ENCODE measurements at regions not wholly inside any gene's neighbourhood (a gene's known extent, or its start where the extent isn't known, plus 50 kb on each side); places are given as distances from the start of the nearest gene placed in this dataset.

DNA sequence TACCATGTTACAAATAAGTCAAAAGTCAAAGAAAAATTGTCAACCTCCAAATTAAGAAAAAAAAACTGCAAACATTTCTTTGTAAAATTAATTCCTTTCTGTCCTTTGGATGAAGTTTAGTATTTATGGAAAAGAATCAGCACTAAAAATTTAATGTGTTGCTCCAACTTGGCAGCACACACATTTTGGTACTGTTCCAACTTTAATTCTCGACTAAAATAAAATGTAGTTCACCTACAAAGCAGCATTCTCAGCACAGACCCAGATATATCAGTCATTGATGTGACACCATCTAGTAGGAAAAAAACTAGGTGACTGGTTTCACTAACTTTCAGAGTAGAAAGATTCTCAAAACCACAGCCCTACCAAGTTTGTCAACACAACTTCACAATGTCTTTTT, 131.7 kb upstream of the ROBO2 start:
- peaks cover 8% of the 10 kb centered on the region for H3K9me3 Mint-ChIP-seq (ENCODE audit: unreplicated experiment)
- no peaks in the 10 kb centered on the region for H3K36me3 Mint-ChIP-seq (ENCODE audit: unreplicated experiment)
- TF ChIP-seq, protein P1, sequence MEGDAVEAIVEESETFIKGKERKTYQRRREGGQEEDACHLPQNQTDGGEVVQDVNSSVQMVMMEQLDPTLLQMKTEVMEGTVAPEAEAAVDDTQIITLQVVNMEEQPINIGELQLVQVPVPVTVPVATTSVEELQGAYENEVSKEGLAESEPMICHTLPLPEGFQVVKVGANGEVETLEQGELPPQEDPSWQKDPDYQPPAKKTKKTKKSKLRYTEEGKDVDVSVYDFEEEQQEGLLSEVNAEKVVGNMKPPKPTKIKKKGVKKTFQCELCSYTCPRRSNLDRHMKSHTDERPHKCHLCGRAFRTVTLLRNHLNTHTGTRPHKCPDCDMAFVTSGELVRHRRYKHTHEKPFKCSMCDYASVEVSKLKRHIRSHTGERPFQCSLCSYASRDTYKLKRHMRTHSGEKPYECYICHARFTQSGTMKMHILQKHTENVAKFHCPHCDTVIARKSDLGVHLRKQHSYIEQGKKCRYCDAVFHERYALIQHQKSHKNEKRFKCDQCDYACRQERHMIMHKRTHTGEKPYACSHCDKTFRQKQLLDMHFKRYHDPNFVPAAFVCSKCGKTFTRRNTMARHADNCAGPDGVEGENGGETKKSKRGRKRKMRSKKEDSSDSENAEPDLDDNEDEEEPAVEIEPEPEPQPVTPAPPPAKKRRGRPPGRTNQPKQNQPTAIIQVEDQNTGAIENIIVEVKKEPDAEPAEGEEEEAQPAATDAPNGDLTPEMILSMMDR (IDR thresholded peaks at IDR 0.05): no peak
- H3K27me3 Mint-ChIP-seq (ENCODE audit: unreplicated experiment): peaks cover 2% of the 10 kb centered on the region
- H3K4me1 Mint-ChIP-seq (ENCODE audit: unreplicated experiment): no peaks in the 10 kb centered on the region
- H3K4me3 Mint-ChIP-seq (ENCODE audit: unreplicated experiment): no peak overlapping the region
- no peak for DNase-seq (ENCODE audit: extremely low spot score, unreplicated experiment)
- H3K27ac Mint-ChIP-seq (ENCODE audit: unreplicated experiment): no peak overlapping the region

DNA sequence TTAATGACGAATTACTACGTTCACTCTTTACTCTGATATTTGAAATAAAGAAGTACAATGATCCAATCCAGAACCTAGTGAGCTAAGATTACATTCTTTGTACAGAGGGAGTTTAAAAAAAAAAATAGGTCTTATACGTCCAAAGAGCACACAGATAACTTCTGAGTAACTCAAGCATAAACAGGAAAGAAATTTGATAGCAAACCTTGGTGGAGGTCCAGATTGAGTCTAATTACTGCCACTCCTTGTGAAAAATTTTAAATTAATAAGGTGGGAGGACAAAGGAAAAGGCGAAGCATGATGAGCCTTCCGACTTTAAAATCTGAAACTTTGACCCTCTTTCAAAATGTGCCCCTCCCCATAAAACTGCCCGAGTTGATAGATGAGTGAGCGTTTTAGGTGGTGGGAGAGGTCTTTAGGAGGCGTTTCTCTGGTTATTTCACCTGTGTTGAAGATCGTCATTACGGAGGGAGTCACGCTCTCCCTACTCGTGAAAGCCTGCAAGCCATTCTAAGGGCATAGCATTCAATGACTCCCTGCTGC, 127.0 kb upstream of the ROBO2 start:
- no peak for DNase-seq (ENCODE audit: extremely low spot score, unreplicated experiment)
- Mint-ChIP-seq H3K9me3 (ENCODE audit: unreplicated experiment) (no peaks in the 10 kb centered on the region), H3K27me3 (ENCODE audit: unreplicated experiment) (no peaks in the 10 kb centered on the region), H3K27ac (ENCODE audit: unreplicated experiment) (no peak overlapping the region), H3K36me3 (ENCODE audit: unreplicated experiment) (no peaks in the 10 kb centered on the region), H3K4me1 (ENCODE audit: unreplicated experiment) (peaks cover 6% of the 10 kb centered on the region), H3K4me3 (ENCODE audit: unreplicated experiment) (no peak overlapping the region)
- TF ChIP-seq, protein P1 (IDR thresholded peaks at IDR 0.05): no peak

DNA sequence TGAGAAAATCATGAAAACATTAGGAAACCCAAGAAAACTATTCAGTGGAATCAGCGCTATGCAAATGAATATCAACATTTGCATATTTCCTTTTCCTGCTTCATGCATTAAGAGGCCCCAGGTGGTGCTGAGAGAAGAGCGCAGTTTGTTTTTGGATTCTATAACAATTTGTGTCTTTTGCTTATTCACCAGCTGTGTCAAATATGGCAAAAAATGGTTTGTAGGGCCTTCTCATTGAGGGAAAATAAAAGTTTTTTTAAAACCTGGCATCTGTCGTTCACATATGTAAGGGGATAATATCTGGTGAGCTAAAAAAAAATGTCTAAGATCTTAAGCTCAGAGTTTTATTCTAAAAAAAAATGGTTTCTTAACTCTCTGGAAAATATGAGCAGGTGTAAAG, 122.5 kb upstream of the ROBO2 start:
- Mint-ChIP-seq H3K27ac (ENCODE audit: unreplicated experiment) (no peak overlapping the region), H3K9me3 (ENCODE audit: unreplicated experiment) (no peaks in the 10 kb centered on the region), H3K27me3 (ENCODE audit: unreplicated experiment) (no peaks in the 10 kb centered on the region), H3K36me3 (ENCODE audit: unreplicated experiment) (no peaks in the 10 kb centered on the region), H3K4me1 (ENCODE audit: unreplicated experiment) (peaks cover 6% of the 10 kb centered on the region), H3K4me3 (ENCODE audit: unreplicated experiment) (no peak overlapping the region)
- no peak for DNase-seq (ENCODE audit: extremely low spot score, unreplicated experiment)
- TF ChIP-seq, protein P1 (IDR thresholded peaks at IDR 0.05): no peak

DNA sequence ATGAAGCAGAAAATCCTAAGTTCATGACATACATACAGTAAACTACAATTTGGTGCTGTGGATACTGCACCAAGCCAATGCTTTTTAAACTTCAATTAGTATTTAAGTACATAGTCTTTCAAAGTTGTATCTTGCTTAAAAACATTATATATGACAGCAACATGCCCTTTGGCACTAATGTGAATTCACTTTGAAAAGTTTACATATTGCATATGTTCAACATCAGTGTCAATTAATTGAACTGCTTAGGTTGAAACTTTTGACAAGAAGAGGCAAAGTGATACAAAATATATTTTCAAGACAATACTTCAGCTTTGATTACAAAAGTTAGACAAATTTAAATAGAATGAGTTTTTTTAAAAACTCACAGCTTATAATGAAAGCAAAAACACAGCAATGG, 119.4 kb upstream of the ROBO2 start:
- TF ChIP-seq, protein P1 (IDR thresholded peaks at IDR 0.05): no peak

DNA sequence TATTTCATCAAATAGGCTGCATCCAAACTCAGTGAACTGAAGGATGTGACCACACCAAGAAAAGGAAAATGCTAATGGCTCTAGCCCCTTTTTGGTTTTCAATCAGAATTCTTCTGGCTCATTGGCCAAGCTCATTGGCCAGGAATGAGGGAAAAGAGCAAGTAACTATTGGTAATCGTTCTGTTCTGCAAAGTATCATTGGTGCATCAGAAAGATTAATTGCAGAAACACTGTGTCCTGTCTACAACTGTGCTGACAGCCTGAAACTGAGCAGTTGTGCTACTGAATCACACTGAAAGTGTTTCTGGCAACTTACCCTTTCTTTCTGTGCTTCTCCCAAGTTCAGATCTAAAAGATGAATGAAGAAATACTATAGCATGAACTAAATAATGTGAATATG, 116.4 kb upstream of the ROBO2 start:
- no peaks in the 10 kb centered on the region for H3K36me3 Mint-ChIP-seq (ENCODE audit: unreplicated experiment)
- H3K4me3 Mint-ChIP-seq (ENCODE audit: unreplicated experiment): no peak overlapping the region
- no peaks in the 10 kb centered on the region for H3K9me3 Mint-ChIP-seq (ENCODE audit: unreplicated experiment)
- TF ChIP-seq, protein P1 (IDR thresholded peaks at IDR 0.05): no peak
- H3K4me1 Mint-ChIP-seq (ENCODE audit: unreplicated experiment): no peaks in the 10 kb centered on the region
- no peaks in the 10 kb centered on the region for H3K27me3 Mint-ChIP-seq (ENCODE audit: unreplicated experiment)
- DNase-seq (ENCODE audit: extremely low spot score, unreplicated experiment): no peak
- no peak overlapping the region for H3K27ac Mint-ChIP-seq (ENCODE audit: unreplicated experiment)

More for the DNA sequence above, 119.4 kb upstream of the ROBO2 start:
- DNase-seq (ENCODE audit: extremely low spot score, unreplicated experiment): no peak
- H3K27me3 Mint-ChIP-seq (ENCODE audit: unreplicated experiment): no peaks in the 10 kb centered on the region
- no peaks in the 10 kb centered on the region for H3K36me3 Mint-ChIP-seq (ENCODE audit: unreplicated experiment)
- H3K9me3 Mint-ChIP-seq (ENCODE audit: unreplicated experiment): no peaks in the 10 kb centered on the region
- no peaks in the 10 kb centered on the region for H3K4me1 Mint-ChIP-seq (ENCODE audit: unreplicated experiment)
- H3K27ac Mint-ChIP-seq (ENCODE audit: unreplicated experiment): no peak overlapping the region
- no peak overlapping the region for H3K4me3 Mint-ChIP-seq (ENCODE audit: unreplicated experiment)

Measured in osteocyte (in vitro differentiated cells).